H1 (cell line): ENCODE measurements at regions not wholly inside any gene's neighbourhood (a gene's known extent, or its start where the extent isn't known, plus 50 kb on each side); places are given as distances from the start of the nearest gene placed in this dataset.

ENCODE experiments used
- CTCF ChIA-PET: fragments of 300-600 bp; sonication (Branson Sonifier 250); formaldehyde crosslinking; loops from one replicate; lab custom pipeline; 2021; ENCODE audit not compliant: partially characterized antibody; lab: Charles Lee
- POLR2A ChIA-PET: fragments of 300-600 bp; sonication (Branson Sonifier 250); formaldehyde crosslinking; loops from one replicate; lab custom pipeline; 2021; ENCODE audit warnings: inconsistent platforms; ENCODE audit not compliant: partially characterized antibody; lab: Charles Lee
- DNase-seq, 2 experiments: peaks; one replicate each; pipeline versions ENCODE4 v3.0.0 to v3.0.0-alpha.2; 2010 to 2022; ENCODE audit warnings: low spot score in 2 of 2, low read depth in 1 of 2, mixed read lengths in 1 of 2
- FAIRE-seq: peaks from 2 replicates; lab custom pipeline; 2011; peaks lifted over from hg19 to GRCh38; lab: Jason Lieb, UNC
- H2AFZ ChIP-seq: 2 replicates; pipeline ENCODE4 v1.8.1; 2012; ENCODE audit warnings: low read length, inconsistent platforms
- H2AK5ac ChIP-seq: 2 replicates; pipeline ENCODE4 v1.6.1; 2013; ENCODE audit warnings: low read depth, low read length
- H2BK120ac ChIP-seq: replicated peaks from 2 replicates; pipeline ENCODE3; 2013; ENCODE audit warnings: low read depth, low read length, inconsistent platforms
- H2BK12ac ChIP-seq: 2 replicates; pipeline ENCODE4 v1.6.1; 2013; ENCODE audit warnings: low read depth, low read length
- H2BK15ac ChIP-seq: 2 replicates; pipeline ENCODE4 v1.6.1; 2013; ENCODE audit warnings: low read length
- H2BK20ac ChIP-seq: 2 replicates; pipeline ENCODE4 v1.6.1; 2013; ENCODE audit warnings: low read length
- H2BK5ac ChIP-seq: 2 replicates; pipeline ENCODE4 v1.6.1; 2013; ENCODE audit warnings: low read depth, low read length
- H3K14ac ChIP-seq: 2 replicates; pipeline ENCODE4 v1.6.1; 2013; ENCODE audit warnings: inconsistent platforms; ENCODE audit not compliant: insufficient read length
- H3K18ac ChIP-seq: 2 replicates; pipeline ENCODE4 v1.6.1; 2013; ENCODE audit warnings: low read length; ENCODE audit errors: extremely low read depth
- H3K23ac ChIP-seq: 2 replicates; pipeline ENCODE4 v1.6.1; 2013; ENCODE audit warnings: inconsistent platforms; ENCODE audit not compliant: insufficient read length
- H3K23me2 ChIP-seq: 2 replicates; pipeline ENCODE4 v1.6.1; 2013; ENCODE audit warnings: low read depth, low read length
- H3K27ac ChIP-seq: 2 replicates; pipeline ENCODE4 v1.6.1; 2011; ENCODE audit warnings: low read depth, low read length, inconsistent platforms
- H3K27me3 ChIP-seq, 4 experiments: replicated peaks in 1 of 4; 1 replicate in 1 of 4; 2 replicates in 3 of 4; pipeline versions ENCODE4 v1.6.1 to v1.8.1; 2011 to 2013; ENCODE audit warnings: low read length in 3 of 4, mild to moderate bottlenecking in 3 of 4, inconsistent platforms in 2 of 4, mixed read lengths in 2 of 4, moderate library complexity in 1 of 4; ENCODE audit not compliant: control insufficient read depth in 3 of 4, insufficient read depth in 3 of 4; ENCODE audit errors: extremely low read depth in 1 of 4
- H3K36me3 ChIP-seq, 4 experiments: 2 replicates each; pipeline versions ENCODE4 v1.6.1 to v1.8.1; 2011 to 2013; ENCODE audit warnings: mild to moderate bottlenecking in 4 of 4, low read length in 3 of 4, moderate library complexity in 2 of 4, control low read depth in 1 of 4, inconsistent platforms in 1 of 4; ENCODE audit not compliant: insufficient read depth in 4 of 4, control insufficient read depth in 2 of 4
- H3K4ac ChIP-seq: replicated peaks from 2 replicates; pipeline ENCODE3; 2013; ENCODE audit warnings: low read length, low read depth, mixed read lengths, inconsistent platforms; ENCODE audit not compliant: insufficient read length
- H3K4me1 ChIP-seq, 4 experiments: replicated peaks in 1 of 4; 1 replicate in 1 of 4; 2 replicates in 3 of 4; pipeline versions ENCODE4 v1.6.1 to v1.8.1; 2011 to 2013; ENCODE audit warnings: low read length in 3 of 4, inconsistent platforms in 2 of 4, mixed read lengths in 1 of 4; ENCODE audit not compliant: insufficient read depth in 4 of 4, control insufficient read depth in 3 of 4
- H3K4me2 ChIP-seq, 2 experiments: 2 replicates each; pipeline versions ENCODE4 v1.6.1 to v1.8.1; 2011 to 2013; ENCODE audit warnings: low read depth in 2 of 2, low read length in 2 of 2, control low read depth in 1 of 2, inconsistent platforms in 1 of 2, mild to moderate bottlenecking in 1 of 2; ENCODE audit not compliant: insufficient read depth in 1 of 2
- H3K4me3 ChIP-seq, 4 experiments: fragments of 200-600, 300-600 bp in 1 of 4; sonication (generic), shearing (Covaris generic), sonication (Bioruptor Twin) in 1 of 4; 2 replicates each; pipeline versions ENCODE4 v1.5.1 to v1.8.1; 2011 to 2016; ENCODE audit warnings: low read length in 4 of 4, low read depth in 3 of 4, control low read depth in 2 of 4, inconsistent platforms in 2 of 4, mild to moderate bottlenecking in 2 of 4, mixed read lengths in 1 of 4, moderate library complexity in 1 of 4; ENCODE audit not compliant: insufficient read depth in 2 of 4; ENCODE audit errors: extremely low read depth in 1 of 4
- H3K56ac ChIP-seq: replicated peaks from 2 replicates; pipeline ENCODE3; 2013; ENCODE audit warnings: low read depth, mild to moderate bottlenecking, mixed read lengths, low read length, inconsistent platforms; ENCODE audit not compliant: insufficient read length
- H3K79me1 ChIP-seq: 2 replicates; pipeline ENCODE4 v1.6.1; 2013; ENCODE audit warnings: low read depth, low read length, control low read depth
- H3K79me2 ChIP-seq, 2 experiments: 2 replicates each; pipeline versions ENCODE4 v1.6.1 to v1.8.1; 2012 to 2013; ENCODE audit warnings: low read length in 2 of 2, mild to moderate bottlenecking in 2 of 2, inconsistent platforms in 1 of 2; ENCODE audit not compliant: insufficient read depth in 2 of 2, control insufficient read depth in 1 of 2
- H3K9ac ChIP-seq, 4 experiments: replicated peaks in 1 of 4; 1 replicate in 1 of 4; 2 replicates in 3 of 4; pipeline versions ENCODE4 v1.6.1 to v1.8.1; 2011 to 2013; ENCODE audit warnings: low read depth in 3 of 4, low read length in 3 of 4, control low read depth in 2 of 4, mild to moderate bottlenecking in 2 of 4, moderate library complexity in 2 of 4, inconsistent platforms in 1 of 4; ENCODE audit errors: extremely low read depth in 1 of 4
- H3K9me3 ChIP-seq, 2 experiments: 2 replicates each; pipeline versions ENCODE4 v1.6.1 to v1.8.1; 2012 to 2013; ENCODE audit warnings: mild to moderate bottlenecking in 2 of 2, moderate library complexity in 2 of 2, control low read depth in 1 of 2, inconsistent platforms in 1 of 2, low read depth in 1 of 2, low read length in 1 of 2, mixed read lengths in 1 of 2; ENCODE audit not compliant: insufficient read depth in 2 of 2
- H4K20me1 ChIP-seq, 2 experiments: replicated peaks in 1 of 2; 2 replicates each; pipeline versions ENCODE3 to v1.8.1; 2011 to 2013; ENCODE audit warnings: inconsistent platforms in 2 of 2, low read length in 2 of 2, mild to moderate bottlenecking in 1 of 2; ENCODE audit not compliant: insufficient read depth in 2 of 2, control insufficient read depth in 1 of 2
- H4K5ac ChIP-seq: 2 replicates; pipeline ENCODE4 v1.6.1; 2013; ENCODE audit warnings: low read length, low read depth, mixed read lengths, inconsistent platforms; ENCODE audit not compliant: insufficient read length
- H4K8ac ChIP-seq: 2 replicates; pipeline ENCODE4 v1.8.0; 2013; ENCODE audit warnings: mild to moderate bottlenecking, moderate library complexity, low read length, inconsistent platforms; ENCODE audit not compliant: insufficient read depth; ENCODE audit errors: extremely low read depth
- H4K91ac ChIP-seq: replicated peaks from 2 replicates; pipeline ENCODE3; 2013; ENCODE audit warnings: low read length, mixed read lengths, inconsistent platforms; ENCODE audit not compliant: insufficient read length
- BRCA1 ChIP-seq: IDR thresholded peaks from 2 replicates; pipeline ENCODE4 v1.6.1; 2012; ENCODE audit warnings: low read depth, low read length, improper control_type of control experiment
- CHD1 ChIP-seq: IDR thresholded peaks from 2 replicates; pipeline ENCODE4 v1.6.1; 2012; ENCODE audit warnings: low read depth, low read length, improper control_type of control experiment
- FOSL1 ChIP-seq: IDR thresholded peaks from 2 replicates; pipeline ENCODE4 v1.6.1; 2011; ENCODE audit warnings: mild to moderate bottlenecking, low read depth, low read length, moderate library complexity; ENCODE audit not compliant: insufficient read depth
- SAP30 ChIP-seq: fragments of 300-600 bp; sonication (generic); IDR thresholded peaks from 2 replicates; pipeline ENCODE4 v1.7.1; 2012; ENCODE audit warnings: low read length, moderate library complexity, mild to moderate bottlenecking, inconsistent platforms; ENCODE audit not compliant: insufficient read depth, insufficient replicate concordance
- SIX5 ChIP-seq: IDR thresholded peaks from 2 replicates; pipeline ENCODE4 v1.6.1; 2011; ENCODE audit warnings: mild to moderate bottlenecking, low read depth, low read length
- SRF ChIP-seq: IDR thresholded peaks from 2 replicates; pipeline ENCODE4 v1.6.1; 2011; ENCODE audit warnings: mild to moderate bottlenecking, low read depth, low read length, moderate library complexity
- WGBS, 2 experiments: shearing (Covaris generic) in 1 of 2; methylation state at CpG; one replicate each; pipeline versions ENCODE4 v1.1.6 to v1.1.7; 2013 to 2015; ENCODE audit warnings: low lambda C conversion rate in 2 of 2, mixed read lengths in 2 of 2, inconsistent platforms in 1 of 2, low coverage in 1 of 2, missing lambda C conversion rate in 1 of 2; ENCODE audit not compliant: insufficient replicate concordance in 2 of 2, insufficient coverage in 1 of 2, insufficient read length in 1 of 2; ENCODE audit errors: extremely low coverage in 1 of 2, missing lambda C conversion rate in 1 of 2; 5-methylcytosine and 5-hydroxymethylcytosine counted together

GRCh38 chr6:105645958-105646357, 243.1 kb upstream of the PREP start:
- H3K56ac ChIP-seq = no peak overlapping the region
- H3K9ac ChIP-seq = no peak overlapping the region
- no peak overlapping the region for H4K91ac ChIP-seq
- H3K4me1 ChIP-seq = peaks cover 0 to 3% (median 0%) of the 10 kb centered on the region in 4 experiments; a peak in 1 of 7 replicates
- H3K9me3 ChIP-seq = no peaks in the 10 kb centered on the region
- no peak overlapping the region for H2BK5ac ChIP-seq
- no peak overlapping the region for H2BK12ac ChIP-seq
- H3K14ac ChIP-seq = no peak overlapping the region
- POLR2A ChIA-PET = no interaction called here
- no peak for DNase-seq
- CTCF ChIA-PET = no interaction called here
- 88% methylated on average over 3 of the region's 3 CpGs; no CpG with 5 or more reads in 1 of the 2 experiments for WGBS, 2 experiments
- no peaks in the 10 kb centered on the region for H3K23me2 ChIP-seq
- no peak overlapping the region for H3K4me2 ChIP-seq
- H4K5ac ChIP-seq = no peak overlapping the region
- H3K79me1 ChIP-seq = no peaks in the 10 kb centered on the region
- FAIRE-seq = no peak
- no peak overlapping the region for H3K23ac ChIP-seq
- no peak overlapping the region for H3K18ac ChIP-seq
- H2BK20ac ChIP-seq = no peak overlapping the region
- H3K4me3 ChIP-seq = no peak overlapping the region
- no peak overlapping the region for H2AK5ac ChIP-seq
- TF ChIP-seq BRCA1 (no peak), CHD1 (no peak), SRF (no peak), FOSL1 (no peak), SIX5 (no peak), SAP30 (no peak)
- H3K36me3 ChIP-seq = no peaks in the 10 kb centered on the region
- no peaks in the 10 kb centered on the region for H3K79me2 ChIP-seq
- H4K20me1 ChIP-seq = no peaks in the 10 kb centered on the region
- H2AFZ ChIP-seq = no peak overlapping the region
- no peak overlapping the region for H2BK15ac ChIP-seq
- no peak overlapping the region for H3K4ac ChIP-seq
- no peaks in the 10 kb centered on the region for H3K27me3 ChIP-seq
- H2BK120ac ChIP-seq = no peak overlapping the region
- H3K27ac ChIP-seq = no peak overlapping the region
- no peak overlapping the region for H4K8ac ChIP-seq
